HS-5 (cell line): ENCODE measurements at regions not wholly inside any gene's neighbourhood (a gene's known extent, or its start where the extent isn't known, plus 50 kb on each side); places are given as distances from the start of the nearest gene placed in this dataset.
"Not testable (repeated sequence)": the region's sequence is repeated elsewhere in the genome, so short reads cannot be mapped to it uniquely, and the experiment has no call there.

ENCODE experiments used
- DNase-seq: peaks from one replicate; pipeline ENCODE4 v3.0.0-alpha.2; 2012; ENCODE audit warnings: low read depth

- DNase-seq, result no peak
These were observed 456.5 kb upstream of the MIS18BP1 start for GRCh38 chr14:45709541-45709940.

GRCh38 chr14:45705940-45706534 is 453.0 kb upstream of the MIS18BP1 start:
- DNase-seq, result no peak

GRCh38 chr14:45699471-45699870 is 446.5 kb upstream of the MIS18BP1 start:
- DNase-seq, result no peak

GRCh38 chr14:45698462-45699134 is 445.6 kb upstream of the MIS18BP1 start:
- DNase-seq, result no peak

- DNase-seq, result no peak
These were observed 433.8 kb upstream of the MIS18BP1 start for GRCh38 chr14:45686771-45687170.

- no peak for DNase-seq
These were observed 427.5 kb upstream of the MIS18BP1 start for GRCh38 chr14:45680531-45680930.

- peak; percentile 83 for DNase-seq
These were observed 426.9 kb upstream of the MIS18BP1 start for GRCh38 chr14:45679853-45680252.

GRCh38 chr14:45678163-45678562 is 425.2 kb upstream of the MIS18BP1 start:
- no peak for DNase-seq

- no peak for DNase-seq
These were observed 420.4 kb upstream of the MIS18BP1 start for GRCh38 chr14:45673420-45673819.

- DNase-seq, result no peak
These were observed 411.8 kb upstream of the MIS18BP1 start for GRCh38 chr14:45664668-45665356.

GRCh38 chr14:45658917-45659299 is 405.9 kb upstream of the MIS18BP1 start:
- no peak for DNase-seq

GRCh38 chr14:45658226-45658916 is 405.4 kb upstream of the MIS18BP1 start:
- no peak for DNase-seq

- DNase-seq, result no peak
These were observed 398.9 kb upstream of the MIS18BP1 start for GRCh38 chr14:45651890-45652289.

- no peak for DNase-seq
These were observed 397.8 kb upstream of the MIS18BP1 start for GRCh38 chr14:45650754-45651153.

- DNase-seq, result no peak
These were observed 396.0 kb upstream of the MIS18BP1 start for GRCh38 chr14:45649051-45649450.

GRCh38 chr14:45641541-45641940 is 388.5 kb upstream of the MIS18BP1 start:
- no peak for DNase-seq

GRCh38 chr14:45634651-45635441 is 381.8 kb upstream of the MIS18BP1 start:
- DNase-seq, result not testable (repeated sequence)

GRCh38 chr14:45633220-45633984 is 380.4 kb upstream of the MIS18BP1 start:
- no peak for DNase-seq

GRCh38 chr14:45621731-45622130 is 368.7 kb upstream of the MIS18BP1 start:
- no peak for DNase-seq

GRCh38 chr14:45619831-45620230 is 366.8 kb upstream of the MIS18BP1 start:
- no peak for DNase-seq

- DNase-seq, result peak; percentile 3
These were observed 357.3 kb upstream of the MIS18BP1 start for GRCh38 chr14:45610318-45610717.
